Keratinocyte (primary cell): ENCODE measurements at regions not wholly inside any gene's neighbourhood (a gene's known extent, or its start where the extent isn't known, plus 50 kb on each side); places are given as distances from the start of the nearest gene placed in this dataset.

ENCODE experiments used
- DNase-seq: peaks from one replicate; pipeline ENCODE4 v3.0.0-alpha.2; 2011; ENCODE audit warnings: low read depth, missing footprints, low spot score
- FAIRE-seq: peaks from 2 replicates; lab custom pipeline; 2011; peaks lifted over from hg19 to GRCh38; lab: Jason Lieb, UNC
- H2AFZ ChIP-seq: 2 replicates; pipeline ENCODE4 v1.6.0; 2012; ENCODE audit warnings: low read length, control low read depth, inconsistent platforms; ENCODE audit not compliant: control insufficient read depth
- H3K27ac ChIP-seq: 2 replicates; pipeline ENCODE4 v1.5.1; 2011; ENCODE audit warnings: low read length; ENCODE audit not compliant: control insufficient read depth, insufficient read depth
- H3K27me3 ChIP-seq: 3 replicates; pipeline ENCODE4 v1.6.0; 2011; ENCODE audit warnings: low read length; ENCODE audit not compliant: control insufficient read depth, insufficient read depth; ENCODE audit errors: extremely low read depth
- H3K36me3 ChIP-seq, 2 experiments: 2 replicates in 1 of 2; 3 replicates in 1 of 2; pipeline ENCODE4 v1.5.1; 2011; ENCODE audit warnings: low read length in 2 of 2, mild to moderate bottlenecking in 1 of 2; ENCODE audit not compliant: control insufficient read depth in 2 of 2, insufficient read depth in 2 of 2; ENCODE audit errors: extremely low read depth in 1 of 2
- H3K4me1 ChIP-seq: 3 replicates; pipeline ENCODE4 v1.5.1; 2011; ENCODE audit warnings: low read length; ENCODE audit not compliant: control insufficient read depth, insufficient read depth; ENCODE audit errors: extremely low read depth
- H3K4me2 ChIP-seq: 3 replicates; pipeline ENCODE4 v1.6.0; 2011; ENCODE audit warnings: low read depth, low read length; ENCODE audit not compliant: control insufficient read depth, insufficient read depth; ENCODE audit errors: extremely low read depth
- H3K4me3 ChIP-seq, 3 experiments: fragments of 200-600 bp in 1 of 3; sonication (generic) in 1 of 3; 2 replicates in 2 of 3; 3 replicates in 1 of 3; pipeline ENCODE4 v1.5.1; 2011 to 2016; ENCODE audit warnings: low read length in 3 of 3, mild to moderate bottlenecking in 3 of 3, control low read depth in 2 of 3, inconsistent platforms in 1 of 3, low read depth in 1 of 3, mixed read lengths in 1 of 3, mixed run types in 1 of 3, moderate library complexity in 1 of 3; ENCODE audit not compliant: control insufficient read depth in 2 of 3, insufficient read depth in 2 of 3; ENCODE audit errors: extremely low read depth in 1 of 3
- H3K79me2 ChIP-seq: 2 replicates; pipeline ENCODE4 v1.6.0; 2012; ENCODE audit warnings: low read length; ENCODE audit not compliant: control insufficient read depth, insufficient read depth
- H3K9ac ChIP-seq: 3 replicates; pipeline ENCODE4 v1.6.0; 2011; ENCODE audit warnings: low read length; ENCODE audit not compliant: control insufficient read depth, insufficient read depth; ENCODE audit errors: extremely low read depth
- H3K9me1 ChIP-seq: 3 replicates; pipeline ENCODE4 v1.6.0; 2011; ENCODE audit warnings: low read length; ENCODE audit not compliant: control insufficient read depth, insufficient read depth; ENCODE audit errors: extremely low read depth
- H3K9me3 ChIP-seq: 2 replicates; pipeline ENCODE4 v1.5.1; 2012; ENCODE audit warnings: low read depth, low read length; ENCODE audit not compliant: control insufficient read depth
- H4K20me1 ChIP-seq: 3 replicates; pipeline ENCODE4 v1.6.0; 2011; ENCODE audit warnings: low read length; ENCODE audit not compliant: control insufficient read depth, insufficient read depth; ENCODE audit errors: extremely low read depth
- EZH2 ChIP-seq: IDR thresholded peaks from one replicate; pipeline ENCODE4 v1.6.1; 2012; ENCODE audit warnings: inconsistent platforms, mild to moderate bottlenecking, low read length, moderate library complexity
- dilution Hi-C: fragments of 300-500 bp; cut with MboI; formaldehyde crosslinking; loops from one replicate; pipeline ENCODE4 v1.7.0; 2020; ENCODE audit warnings: low sequenced_read_pairs; ENCODE audit not compliant: extremely low pct_ligation_motif_present
- TF ChIP-seq, protein P1 (sequence below), 3 experiments: IDR thresholded peaks in 1 of 3; conservative IDR thresholded peaks in 1 of 3; optimal IDR thresholded peaks in 1 of 3; 2 replicates in 2 of 3; 3 replicates in 1 of 3; pipeline versions ENCODE3 to v1.5.1; 2011; ENCODE audit warnings: low read length in 3 of 3, mild to moderate bottlenecking in 3 of 3, moderate library complexity in 2 of 3, control low read depth in 1 of 3, inconsistent platforms in 1 of 3; ENCODE audit not compliant: insufficient read depth in 2 of 3; ENCODE audit errors: extremely low read depth in 1 of 3

DNA sequence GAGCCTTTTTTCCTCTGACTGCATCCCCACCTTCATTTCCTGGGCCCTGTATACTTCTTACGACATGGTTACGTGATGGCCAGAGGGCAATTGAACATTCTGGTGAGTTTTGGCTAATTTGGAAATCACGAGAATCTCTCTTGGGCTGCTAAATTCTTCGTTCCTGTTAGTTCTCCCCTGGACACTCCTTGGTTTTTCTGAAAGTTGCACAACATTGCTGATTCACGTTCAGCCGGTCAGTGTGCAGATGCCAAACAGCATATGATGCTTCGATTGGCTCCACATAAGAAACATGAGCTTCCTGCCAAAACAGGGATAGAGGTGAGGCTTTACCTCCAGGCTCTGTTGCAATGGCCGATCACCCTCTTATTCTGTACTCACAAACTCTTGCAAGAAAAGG is 119.4 kb upstream of the LY86 start:
- dilution Hi-C loops: no loop called here
- H3K9me1 ChIP-seq: no peaks in the 10 kb centered on the region
- TF ChIP-seq, protein P1, sequence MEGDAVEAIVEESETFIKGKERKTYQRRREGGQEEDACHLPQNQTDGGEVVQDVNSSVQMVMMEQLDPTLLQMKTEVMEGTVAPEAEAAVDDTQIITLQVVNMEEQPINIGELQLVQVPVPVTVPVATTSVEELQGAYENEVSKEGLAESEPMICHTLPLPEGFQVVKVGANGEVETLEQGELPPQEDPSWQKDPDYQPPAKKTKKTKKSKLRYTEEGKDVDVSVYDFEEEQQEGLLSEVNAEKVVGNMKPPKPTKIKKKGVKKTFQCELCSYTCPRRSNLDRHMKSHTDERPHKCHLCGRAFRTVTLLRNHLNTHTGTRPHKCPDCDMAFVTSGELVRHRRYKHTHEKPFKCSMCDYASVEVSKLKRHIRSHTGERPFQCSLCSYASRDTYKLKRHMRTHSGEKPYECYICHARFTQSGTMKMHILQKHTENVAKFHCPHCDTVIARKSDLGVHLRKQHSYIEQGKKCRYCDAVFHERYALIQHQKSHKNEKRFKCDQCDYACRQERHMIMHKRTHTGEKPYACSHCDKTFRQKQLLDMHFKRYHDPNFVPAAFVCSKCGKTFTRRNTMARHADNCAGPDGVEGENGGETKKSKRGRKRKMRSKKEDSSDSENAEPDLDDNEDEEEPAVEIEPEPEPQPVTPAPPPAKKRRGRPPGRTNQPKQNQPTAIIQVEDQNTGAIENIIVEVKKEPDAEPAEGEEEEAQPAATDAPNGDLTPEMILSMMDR (optimal IDR thresholded peaks at IDR 0.05 in 1 of 3, IDR thresholded peaks at IDR 0.05 in 1 of 3, conservative IDR thresholded peaks at IDR 0.05 in 1 of 3; ENCODE audit: extremely low read depth in 1 of 3, insufficient read depth in 2 of 3, low read length in 3 of 3): no peak
- no peak for TF ChIP-seq EZH2
- H3K36me3 ChIP-seq: no peaks in the 10 kb centered on the region
- no peaks in the 10 kb centered on the region for H3K9me3 ChIP-seq
- no peaks in the 10 kb centered on the region for H4K20me1 ChIP-seq
- FAIRE-seq: no peak
- H3K4me2 ChIP-seq: no peak overlapping the region
- no peak overlapping the region for H3K9ac ChIP-seq
- H3K27me3 ChIP-seq: no peaks in the 10 kb centered on the region
- H3K4me1 ChIP-seq: no peaks in the 10 kb centered on the region
- no peak overlapping the region for H3K27ac ChIP-seq
- no peak overlapping the region for H3K4me3 ChIP-seq
- H2AFZ ChIP-seq: no peak overlapping the region
- DNase-seq: no peak
- H3K79me2 ChIP-seq: no peaks in the 10 kb centered on the region

DNA sequence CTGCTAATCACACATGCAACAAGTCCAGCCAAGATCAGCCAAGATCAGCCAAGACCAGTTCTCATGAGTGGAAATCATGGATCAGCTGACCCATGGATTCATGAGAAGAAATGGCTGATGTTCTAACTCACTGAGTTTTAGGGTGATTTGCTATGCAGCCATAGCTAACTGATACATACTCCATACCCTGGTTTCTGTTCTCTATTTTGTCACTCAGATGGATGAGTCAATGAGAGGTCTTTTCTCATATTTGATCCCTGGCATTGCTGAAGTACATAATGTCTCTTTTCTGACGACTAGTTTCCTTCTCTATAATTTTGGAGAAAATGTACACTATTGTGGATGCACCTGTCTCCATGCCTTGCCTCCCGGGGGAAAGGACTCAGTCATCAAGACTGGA is 118.4 kb upstream of the LY86 start:
- Histone ChIP-seq H3K27ac (no peak overlapping the region), H3K79me2 (no peaks in the 10 kb centered on the region), H3K9me1 (no peaks in the 10 kb centered on the region), H3K9me3 (no peaks in the 10 kb centered on the region), H3K36me3 (no peaks in the 10 kb centered on the region), H2AFZ (no peak overlapping the region), H3K4me2 (no peak overlapping the region), H3K4me1 (no peaks in the 10 kb centered on the region), H3K4me3 (no peak overlapping the region), H3K9ac (no peak overlapping the region), H4K20me1 (no peaks in the 10 kb centered on the region), H3K27me3 (no peaks in the 10 kb centered on the region)
- TF ChIP-seq, protein P1 (optimal IDR thresholded peaks at IDR 0.05 in 1 of 3, IDR thresholded peaks at IDR 0.05 in 1 of 3, conservative IDR thresholded peaks at IDR 0.05 in 1 of 3; ENCODE audit: extremely low read depth in 1 of 3, insufficient read depth in 2 of 3, low read length in 3 of 3): no peak
- no peak for TF ChIP-seq EZH2
- no peak for DNase-seq
- no peak for FAIRE-seq
- dilution Hi-C loops: no loop called here
